MM.1S (cell line): ENCODE measurements at regions not wholly inside any gene's neighbourhood (a gene's known extent, or its start where the extent isn't known, plus 50 kb on each side); places are given as distances from the start of the nearest gene placed in this dataset.

Experiments
- DNase-seq: peaks from one replicate; pipeline ENCODE4 v3.0.0-alpha.2; 2015
- H2AFZ ChIP-seq: fragments of 300-600 bp; sonication (generic); 2 replicates; pipeline ENCODE4 v1.6.0; 2016; ENCODE audit warnings: antibody characterized with exemption, low read length
- H3F3A ChIP-seq: fragments of 300-600 bp; sonication (generic); 2 replicates; pipeline ENCODE4 v1.6.1; 2016; ENCODE audit warnings: mild to moderate bottlenecking, antibody characterized with exemption, low read length, moderate library complexity, mixed read lengths; ENCODE audit not compliant: insufficient read depth
- H3K27ac ChIP-seq: fragments of 300-600 bp; sonication (generic); 2 replicates; pipeline ENCODE4 v1.5.1; 2016; ENCODE audit warnings: mild to moderate bottlenecking, low read length
- H3K27me3 ChIP-seq: fragments of 300-600 bp; sonication (generic); replicated peaks from 2 replicates; pipeline ENCODE4 v1.6.0; 2016; ENCODE audit warnings: low read length; ENCODE audit not compliant: insufficient read depth
- H3K36me3 ChIP-seq: fragments of 300-600 bp; sonication (generic); replicated peaks from 2 replicates; pipeline ENCODE4 v1.6.1; 2016; ENCODE audit warnings: mild to moderate bottlenecking, low read length, mixed read lengths; ENCODE audit not compliant: insufficient read depth
- H3K4me1 ChIP-seq: fragments of 300-600 bp; sonication (generic); 2 replicates; pipeline ENCODE4 v1.6.1; 2016; ENCODE audit warnings: low read length, mixed read lengths
- H3K4me2 ChIP-seq: fragments of 300-600 bp; sonication (generic); 2 replicates; pipeline ENCODE4 v1.6.0; 2016; ENCODE audit warnings: low read depth, low read length
- H3K4me3 ChIP-seq: fragments of 300-600 bp; sonication (generic); 2 replicates; pipeline ENCODE4 v1.5.1; 2016; ENCODE audit warnings: low read length, mixed read lengths
- H3K79me2 ChIP-seq: fragments of 300-600 bp; sonication (generic); 2 replicates; pipeline ENCODE4 v1.6.1; 2016; ENCODE audit warnings: mixed run types, low read length, mixed read lengths
- H3K9ac ChIP-seq: fragments of 300-600 bp; sonication (generic); 2 replicates; pipeline ENCODE4 v1.6.1; 2016; ENCODE audit warnings: low read length, mixed read lengths
- H3K9me2 ChIP-seq: fragments of 300-600 bp; sonication (generic); replicated peaks from 2 replicates; pipeline ENCODE4 v1.6.1; 2016; ENCODE audit warnings: mild to moderate bottlenecking, low read length, mixed read lengths; ENCODE audit not compliant: insufficient read depth
- H3K9me3 ChIP-seq: fragments of 300-600 bp; sonication (generic); replicated peaks from 2 replicates; pipeline ENCODE4 v1.6.1; 2016; ENCODE audit warnings: mild to moderate bottlenecking, low read length, mixed read lengths; ENCODE audit not compliant: insufficient read depth
- H4K20me1 ChIP-seq: fragments of 300-600 bp; sonication (generic); 2 replicates; pipeline ENCODE4 v1.6.1; 2016; ENCODE audit warnings: mild to moderate bottlenecking, low read length, moderate library complexity, mixed read lengths; ENCODE audit not compliant: insufficient read depth
- EZH2 ChIP-seq: fragments of 300-600 bp; sonication (generic); optimal IDR thresholded peaks from 2 replicates; pipeline ENCODE3; 2017; ENCODE audit warnings: low read depth, mild to moderate bottlenecking, antibody characterized with exemption, low read length, mixed read lengths
- EZH2phosphoT487 ChIP-seq: fragments of 300-600 bp; sonication (generic); IDR thresholded peaks from 2 replicates; pipeline ENCODE4 v1.6.1; 2018; ENCODE audit warnings: antibody characterized with exemption, low read length
- TF ChIP-seq, protein P1 (sequence below): fragments of 300-600 bp; sonication (generic); IDR thresholded peaks from 2 replicates; pipeline ENCODE4 v1.5.1; 2016; ENCODE audit warnings: antibody characterized with exemption, low read length, mixed read lengths

DNA sequence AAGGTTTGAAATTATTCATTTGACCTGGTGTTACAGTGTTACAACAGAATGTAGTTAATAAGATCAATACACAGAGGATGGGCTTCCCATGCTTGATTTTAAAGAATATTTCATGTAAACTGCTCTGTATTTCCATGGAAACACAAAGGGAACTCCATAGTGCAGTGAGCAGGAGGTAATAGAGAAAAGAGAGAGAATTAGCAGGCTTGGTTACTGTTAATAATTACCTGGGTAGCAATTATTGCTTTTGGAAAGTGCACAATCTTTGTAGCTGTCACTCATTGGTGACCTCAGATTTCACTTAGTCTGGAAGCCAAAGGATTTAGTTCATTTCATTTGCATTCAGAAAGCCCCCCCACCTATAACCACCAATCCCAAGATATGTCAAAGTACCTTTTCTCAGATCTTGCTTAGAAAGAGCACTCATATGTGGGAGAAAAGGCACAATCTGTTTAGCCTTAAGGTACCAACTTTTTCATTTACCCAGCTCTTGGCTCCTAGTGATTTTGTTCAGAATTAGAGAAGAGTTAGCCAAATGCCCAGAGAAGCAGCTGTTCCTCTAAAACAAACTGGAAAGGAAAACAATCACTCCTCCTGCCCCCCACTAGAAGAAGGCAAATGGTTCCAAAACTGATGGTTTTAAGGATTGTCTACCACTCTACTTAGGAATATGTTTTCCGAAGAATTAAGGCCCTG is 234.5 kb upstream of the SLC24A2 start:
- H4K20me1 ChIP-seq = no peaks in the 10 kb centered on the region
- H3K9me3 ChIP-seq = no peaks in the 10 kb centered on the region
- no peaks in the 10 kb centered on the region for H3K9me2 ChIP-seq
- no peak overlapping the region for H3K27ac ChIP-seq
- H3K4me3 ChIP-seq = no peak overlapping the region
- TF ChIP-seq, protein P1, sequence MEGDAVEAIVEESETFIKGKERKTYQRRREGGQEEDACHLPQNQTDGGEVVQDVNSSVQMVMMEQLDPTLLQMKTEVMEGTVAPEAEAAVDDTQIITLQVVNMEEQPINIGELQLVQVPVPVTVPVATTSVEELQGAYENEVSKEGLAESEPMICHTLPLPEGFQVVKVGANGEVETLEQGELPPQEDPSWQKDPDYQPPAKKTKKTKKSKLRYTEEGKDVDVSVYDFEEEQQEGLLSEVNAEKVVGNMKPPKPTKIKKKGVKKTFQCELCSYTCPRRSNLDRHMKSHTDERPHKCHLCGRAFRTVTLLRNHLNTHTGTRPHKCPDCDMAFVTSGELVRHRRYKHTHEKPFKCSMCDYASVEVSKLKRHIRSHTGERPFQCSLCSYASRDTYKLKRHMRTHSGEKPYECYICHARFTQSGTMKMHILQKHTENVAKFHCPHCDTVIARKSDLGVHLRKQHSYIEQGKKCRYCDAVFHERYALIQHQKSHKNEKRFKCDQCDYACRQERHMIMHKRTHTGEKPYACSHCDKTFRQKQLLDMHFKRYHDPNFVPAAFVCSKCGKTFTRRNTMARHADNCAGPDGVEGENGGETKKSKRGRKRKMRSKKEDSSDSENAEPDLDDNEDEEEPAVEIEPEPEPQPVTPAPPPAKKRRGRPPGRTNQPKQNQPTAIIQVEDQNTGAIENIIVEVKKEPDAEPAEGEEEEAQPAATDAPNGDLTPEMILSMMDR = no peak
- no peak for TF ChIP-seq EZH2
- no peaks in the 10 kb centered on the region for H3K4me1 ChIP-seq
- H3K36me3 ChIP-seq = no peaks in the 10 kb centered on the region
- no peaks in the 10 kb centered on the region for H3K27me3 ChIP-seq
- no peak for DNase-seq
- no peaks in the 10 kb centered on the region for H3K79me2 ChIP-seq
- no peaks in the 10 kb centered on the region for H3F3A ChIP-seq
- H3K4me2 ChIP-seq = no peak overlapping the region
- no peak overlapping the region for H3K9ac ChIP-seq
- H2AFZ ChIP-seq = no peak overlapping the region

DNA sequence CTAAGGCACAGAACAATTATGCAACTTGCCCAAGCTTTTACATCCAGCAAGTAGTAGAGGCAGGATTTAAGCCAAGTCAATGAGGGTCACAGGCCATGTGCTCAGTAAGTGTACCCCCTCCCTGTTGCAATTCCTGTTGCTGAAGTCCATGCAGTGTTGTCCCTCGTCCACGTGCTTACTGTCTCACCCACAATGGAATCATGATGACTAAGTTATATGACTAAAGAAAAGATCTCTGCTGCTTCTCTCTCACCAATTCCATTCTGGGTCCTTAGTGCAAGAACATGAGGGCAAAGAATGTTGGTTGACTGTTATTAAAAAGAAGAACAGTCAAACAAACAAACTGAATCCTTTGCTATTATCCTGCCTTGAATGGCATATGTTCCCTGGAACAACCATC is 233.6 kb upstream of the SLC24A2 start:
- Histone ChIP-seq H3K4me2 (no peak overlapping the region), H3K27me3 (no peaks in the 10 kb centered on the region), H3K4me3 (no peak overlapping the region), H3K9me2 (no peaks in the 10 kb centered on the region), H3K4me1 (no peaks in the 10 kb centered on the region), H4K20me1 (no peaks in the 10 kb centered on the region), H3K79me2 (no peaks in the 10 kb centered on the region), H3K27ac (no peak overlapping the region), H3K9me3 (no peaks in the 10 kb centered on the region), H3K9ac (no peak overlapping the region), H3K36me3 (no peaks in the 10 kb centered on the region), H2AFZ (no peak overlapping the region), H3F3A (no peaks in the 10 kb centered on the region)
- no peak for DNase-seq
- TF ChIP-seq EZH2 (no peak), EZH2phosphoT487 (no peak)
- TF ChIP-seq, protein P1 = no peak

DNA sequence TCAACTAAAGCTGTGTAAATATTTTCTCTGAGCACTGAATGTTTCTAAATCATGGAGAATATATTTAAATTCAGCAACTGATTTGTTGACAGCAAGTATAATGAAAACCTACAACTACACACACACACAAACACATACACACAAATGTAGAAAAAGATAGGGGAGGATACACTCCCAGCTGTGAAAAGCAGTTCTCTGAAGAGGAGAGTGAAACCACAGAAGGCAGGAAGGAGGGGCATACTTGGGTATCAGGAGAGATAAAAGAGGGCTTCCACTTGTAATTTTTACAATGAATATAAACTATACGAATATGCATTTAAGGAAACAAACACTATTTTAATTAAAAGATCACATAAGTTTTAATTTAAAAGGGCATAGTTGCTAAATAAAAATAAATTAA is 227.8 kb upstream of the SLC24A2 start:
- H3K27ac ChIP-seq = no peak overlapping the region
- no peak overlapping the region for H2AFZ ChIP-seq
- H3K27me3 ChIP-seq = no peaks in the 10 kb centered on the region

More for the DNA sequence above, 227.8 kb upstream of the SLC24A2 start:
- DNase-seq = no peak
- Histone ChIP-seq H3K4me3 (no peak overlapping the region), H3F3A (no peaks in the 10 kb centered on the region), H3K79me2 (no peaks in the 10 kb centered on the region), H4K20me1 (no peaks in the 10 kb centered on the region), H3K4me1 (no peaks in the 10 kb centered on the region), H3K9ac (no peak overlapping the region), H3K36me3 (no peaks in the 10 kb centered on the region), H3K9me2 (no peaks in the 10 kb centered on the region), H3K4me2 (no peak overlapping the region), H3K9me3 (no peaks in the 10 kb centered on the region)
- TF ChIP-seq EZH2phosphoT487 = no peak
- TF ChIP-seq, protein P1 = no peak
